HG02798 (cell line): ENCODE measurements at regions not wholly inside any gene's neighbourhood (a gene's known extent, or its start where the extent isn't known, plus 50 kb on each side); places are given as distances from the start of the nearest gene placed in this dataset.

Source experiments
- ATAC-seq: cut with Tn5 transposase; IDR thresholded peaks from one replicate; pipeline ENCODE4 v1.9.1; 2021; ENCODE audit warnings: mild to moderate bottlenecking; ENCODE audit not compliant: unreplicated experiment, poor library complexity

GRCh38 chr2:139123795-139124194 is 343.6 kb upstream of the NXPH2 start:
- ATAC-seq: no peak

GRCh38 chr2:139122711-139123158 is 342.5 kb upstream of the NXPH2 start:
- ATAC-seq: no peak

DNA sequence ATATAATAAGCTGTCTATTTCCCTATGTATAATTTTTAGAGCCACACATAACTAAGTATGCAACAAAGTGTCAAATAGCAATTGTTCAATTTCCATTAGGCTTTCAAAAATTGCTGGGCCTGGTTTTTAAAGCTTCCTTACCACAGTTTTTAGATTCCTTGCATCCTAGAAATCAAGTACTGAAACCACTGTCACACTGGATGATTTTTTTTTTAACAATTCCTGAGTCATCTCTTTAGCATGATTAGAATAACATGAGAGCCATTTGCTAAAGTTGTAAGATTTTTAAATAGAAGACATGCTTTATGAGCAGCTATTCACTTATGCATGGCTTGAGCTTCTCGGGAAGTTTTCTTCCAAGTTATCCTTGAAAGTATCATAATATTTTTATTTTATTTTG is 319.5 kb upstream of the NXPH2 start:
- no peak for ATAC-seq

DNA sequence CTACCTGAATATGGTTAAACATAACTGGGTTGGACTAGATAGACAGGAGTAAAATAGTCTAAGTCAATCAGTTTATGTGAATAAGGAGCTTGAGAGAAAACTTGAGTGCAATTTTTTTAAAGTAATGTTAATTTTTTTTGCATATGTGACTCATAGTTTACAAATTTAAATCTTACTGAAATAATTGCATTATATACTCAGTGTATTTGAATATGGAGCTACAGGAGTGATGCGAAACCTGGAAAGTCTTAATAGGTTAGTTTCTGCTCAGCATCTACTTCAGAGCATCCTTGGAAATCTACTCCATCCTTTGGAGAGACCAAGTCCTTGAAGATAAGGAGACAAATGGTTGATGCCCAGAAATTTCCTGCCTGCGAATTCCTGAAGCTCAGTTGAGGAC is 318.8 kb upstream of the NXPH2 start:
- ATAC-seq: no peak

DNA sequence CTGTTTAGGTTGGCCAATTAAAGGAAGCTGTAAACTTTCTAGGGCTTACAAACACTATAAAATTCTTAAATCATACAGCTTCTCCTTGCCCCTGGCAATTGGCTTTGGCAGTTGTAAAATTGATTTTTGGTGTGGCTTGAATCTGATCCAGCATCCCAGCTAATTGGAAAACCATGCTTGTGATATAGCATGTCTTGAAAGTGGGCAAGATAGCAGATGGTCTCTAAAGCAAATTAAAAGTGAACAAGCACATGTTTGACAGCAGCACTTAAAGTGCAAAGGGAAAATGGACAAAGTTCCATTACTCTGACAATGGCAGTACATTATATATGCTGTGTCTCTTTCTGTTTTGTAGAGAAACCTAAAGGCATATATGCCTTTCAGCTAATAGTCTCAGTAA is 302.9 kb upstream of the NXPH2 start:
- ATAC-seq: no peak

DNA sequence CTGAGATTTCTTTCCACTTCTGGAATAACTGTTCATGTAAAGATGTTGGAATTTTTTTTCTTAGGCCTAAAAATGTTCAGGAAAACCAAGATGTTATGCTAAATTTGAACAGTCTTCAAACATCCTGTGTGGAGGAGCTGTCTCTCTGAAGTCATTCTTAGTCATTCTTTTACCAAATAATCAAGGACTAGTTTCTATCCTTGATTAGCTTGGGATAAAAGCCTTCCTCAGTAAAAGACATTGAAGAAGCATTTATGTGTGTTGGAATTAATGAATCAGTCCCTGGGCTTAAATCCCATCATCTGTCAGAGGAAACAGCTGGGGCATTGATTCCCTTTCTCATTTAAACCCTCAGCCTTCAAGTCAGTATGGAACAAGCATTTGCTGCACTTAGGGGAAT is 300.1 kb upstream of the NXPH2 start:
- no peak for ATAC-seq

GRCh38 chr2:139079311-139079710 is 299.1 kb upstream of the NXPH2 start:
- no peak for ATAC-seq

- no peak for ATAC-seq
These were observed 298.2 kb upstream of the NXPH2 start for GRCh38 chr2:139078376-139078775.

GRCh38 chr2:139077099-139077737 is 297.0 kb upstream of the NXPH2 start:
- no peak for ATAC-seq

DNA sequence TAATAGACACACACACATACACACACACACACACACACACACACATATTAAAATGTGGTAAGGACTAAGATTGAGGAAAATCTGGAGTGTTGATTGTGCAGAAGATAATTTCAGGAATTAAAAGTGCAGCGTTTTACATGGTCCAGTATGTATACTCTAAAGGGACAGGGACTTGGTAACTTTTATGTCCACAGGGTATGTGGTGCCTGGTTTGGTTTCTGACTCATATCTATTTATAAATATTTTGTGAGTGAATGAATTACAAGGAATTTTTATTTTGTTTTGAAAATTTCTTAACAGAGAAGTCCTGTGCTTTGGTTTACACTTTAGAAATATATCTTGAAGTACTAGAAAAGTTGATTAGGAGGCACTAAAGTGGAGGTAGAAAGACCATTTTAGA is 287.7 kb upstream of the NXPH2 start:
- ATAC-seq: no peak

- no peak for ATAC-seq
These were observed 286.9 kb upstream of the NXPH2 start for GRCh38 chr2:139067072-139067471.

GRCh38 chr2:139064159-139064558 is 284.0 kb upstream of the NXPH2 start:
- no peak for ATAC-seq

GRCh38 chr2:139059617-139060016 is 279.4 kb upstream of the NXPH2 start:
- ATAC-seq: no peak

- no peak for ATAC-seq
These were observed 275.0 kb upstream of the NXPH2 start for GRCh38 chr2:139055202-139055601.

- ATAC-seq: no peak
These were observed 267.8 kb upstream of the NXPH2 start for GRCh38 chr2:139048017-139048416.

- ATAC-seq: no peak
These were observed 265.3 kb upstream of the NXPH2 start for GRCh38 chr2:139045524-139045923.

DNA sequence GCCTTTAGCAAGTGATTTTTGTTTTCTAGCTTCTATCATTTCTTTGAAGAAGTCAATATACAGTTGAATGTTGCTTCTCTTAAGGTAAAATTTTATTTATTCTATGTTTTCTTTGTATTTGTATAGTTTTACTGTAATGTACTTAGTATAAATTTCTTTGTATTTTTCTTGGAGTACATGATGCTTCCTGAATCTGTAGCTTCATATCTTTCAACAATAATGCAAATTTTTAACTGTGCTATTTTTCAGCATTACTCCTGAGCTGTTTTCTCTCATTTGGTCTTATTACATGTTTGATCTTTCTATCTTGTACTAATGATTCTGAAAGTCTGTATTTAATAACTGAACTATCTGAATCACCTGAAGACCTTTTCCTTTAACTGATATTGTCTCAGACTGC is 253.9 kb upstream of the NXPH2 start:
- no peak for ATAC-seq

GRCh38 chr2:139033300-139033699 is 253.1 kb upstream of the NXPH2 start:
- ATAC-seq: no peak

- ATAC-seq: no peak
These were observed 251.5 kb upstream of the NXPH2 start for GRCh38 chr2:139031722-139032121.

- ATAC-seq: no peak
These were observed 240.1 kb upstream of the NXPH2 start for GRCh38 chr2:139020287-139020686.

DNA sequence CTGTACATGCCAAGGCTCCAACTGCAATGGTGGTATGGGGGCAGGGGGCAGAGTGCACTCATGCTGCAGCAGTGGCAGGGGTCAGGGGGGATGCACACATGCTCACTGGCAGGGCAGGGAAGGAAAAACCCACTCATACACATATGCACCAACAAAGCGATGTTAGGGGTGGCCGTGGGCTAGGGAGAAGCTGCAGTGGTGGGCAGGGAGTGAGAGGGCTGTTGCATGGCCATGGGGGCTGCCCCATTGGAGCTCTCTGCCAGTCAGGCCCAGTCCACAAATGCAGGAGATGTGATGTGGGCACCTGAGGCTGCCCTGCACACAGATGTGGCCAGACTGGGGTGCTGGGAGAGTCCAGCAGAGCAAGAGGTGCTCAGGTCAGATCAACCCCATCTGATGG is 238.1 kb upstream of the NXPH2 start:
- no peak for ATAC-seq

- ATAC-seq: no peak
These were observed 226.9 kb upstream of the NXPH2 start for GRCh38 chr2:139007130-139007529.
